LNCaP clone FGC (cell line): ENCODE measurements at regions not wholly inside any gene's neighbourhood (a gene's known extent, or its start where the extent isn't known, plus 50 kb on each side); places are given as distances from the start of the nearest gene placed in this dataset.
"Not testable (repeated sequence)": the region's sequence is repeated elsewhere in the genome, so short reads cannot be mapped to it uniquely, and the experiment has no call there.

ENCODE experiments used
- DNase-seq: peaks from one replicate; pipeline ENCODE4 v3.0.0-alpha.2; 2011; ENCODE audit warnings: low read depth
- H3K4me3 ChIP-seq: 2 replicates; pipeline ENCODE4 v1.5.1; 2011; ENCODE audit warnings: mild to moderate bottlenecking, low read depth, low read length, control low read depth
- CTCF ChIP-seq: IDR thresholded peaks from 2 replicates; pipeline ENCODE4 v1.5.1; 2012; ENCODE audit warnings: mild to moderate bottlenecking; ENCODE audit not compliant: control insufficient read depth, insufficient read depth; ENCODE audit errors: extremely low read depth

GRCh38 chr6:48606618-48607017, 495.6 kb upstream of the PTCHD4 start:
- no peak for TF ChIP-seq CTCF
- no peak for DNase-seq

DNA sequence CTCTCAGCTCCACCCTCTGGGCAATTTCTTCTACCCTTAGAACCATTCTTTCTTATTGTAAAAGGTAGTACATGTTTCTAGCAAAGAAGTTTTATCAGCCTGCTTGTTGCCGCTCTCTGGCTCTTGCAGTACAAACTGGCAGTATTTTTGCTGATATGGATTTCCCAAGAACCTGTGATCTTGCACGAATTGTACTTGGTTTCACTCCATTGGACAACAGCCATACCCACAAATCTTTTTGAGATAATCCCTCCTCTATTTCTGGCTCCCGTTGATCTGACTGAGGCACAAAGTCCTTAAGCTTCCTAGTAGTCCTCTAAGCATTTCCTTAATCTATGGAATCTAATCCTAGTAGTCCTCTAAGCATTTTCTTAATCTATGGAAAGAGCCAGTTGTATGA, 487.0 kb upstream of the PTCHD4 start:
- DNase-seq: no peak
- TF ChIP-seq CTCF: no peak
- no peak overlapping the region for H3K4me3 ChIP-seq

More at GRCh38 chr6:48606618-48607017, 495.6 kb upstream of the PTCHD4 start:
- no peak overlapping the region for H3K4me3 ChIP-seq

DNA sequence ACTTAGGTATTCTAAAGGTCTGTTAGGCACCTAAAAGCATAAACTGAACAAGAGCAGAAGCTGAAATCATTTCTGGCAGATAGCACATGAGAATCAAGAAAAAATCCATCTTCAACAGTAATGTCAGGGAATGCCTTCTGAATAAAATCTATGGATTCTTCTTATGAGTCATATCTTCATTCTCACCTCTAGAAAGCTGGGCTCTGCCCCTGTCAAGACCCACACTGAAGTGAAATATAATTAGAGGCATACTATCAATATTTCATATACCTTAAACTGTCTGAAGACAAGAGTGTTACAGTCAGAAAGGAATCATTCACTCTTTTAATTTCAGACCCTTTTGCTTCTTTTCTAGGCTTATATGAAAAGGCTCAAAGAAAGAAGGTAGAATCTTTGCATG, 485.8 kb upstream of the PTCHD4 start:
- no peak for DNase-seq
- H3K4me3 ChIP-seq: no peak overlapping the region
- no peak for TF ChIP-seq CTCF

DNA sequence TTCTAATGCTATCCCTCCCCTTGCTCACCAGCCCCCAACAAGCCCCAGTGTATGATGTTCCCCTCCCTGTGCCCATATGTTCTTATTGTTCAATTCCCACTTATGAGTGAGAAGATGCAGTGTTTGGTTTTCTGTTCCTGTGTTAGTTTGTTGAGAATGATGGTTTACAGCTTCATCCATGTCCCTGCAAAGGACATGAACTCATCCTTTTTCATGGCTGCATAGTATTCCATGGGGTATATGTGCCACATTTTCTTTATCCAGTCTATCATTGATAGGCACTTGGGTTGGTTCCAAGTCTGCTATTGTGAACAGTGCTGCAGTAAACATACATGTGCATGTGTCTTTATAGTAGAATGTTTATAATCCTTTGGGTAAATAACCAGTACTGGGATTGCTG, 480.2 kb upstream of the PTCHD4 start:
- not testable (repeated sequence) for H3K4me3 ChIP-seq, DNase-seq

- H3K4me3 ChIP-seq: no peak overlapping the region
- no peak for TF ChIP-seq CTCF
- DNase-seq: no peak
Observed at GRCh38 chr6:48584846-48585245, 473.8 kb upstream of the PTCHD4 start.

DNA sequence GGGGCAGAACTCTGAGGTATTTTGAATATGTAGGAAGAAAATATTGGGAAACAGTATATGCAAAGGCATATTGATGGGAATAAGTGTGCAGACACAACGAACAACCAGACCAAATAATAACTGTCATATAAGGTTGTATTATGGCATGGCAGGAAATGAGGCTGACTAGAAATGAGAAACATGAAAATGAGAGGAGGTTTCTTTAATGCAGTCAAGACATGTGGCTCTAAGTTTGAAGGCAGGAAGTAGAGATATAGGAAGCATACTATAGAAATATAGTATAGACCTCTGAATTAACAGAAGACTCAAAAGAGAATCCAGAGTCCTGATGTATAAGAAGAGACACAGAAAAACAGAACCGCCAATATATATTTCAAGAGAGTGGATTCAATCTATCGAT, 459.7 kb upstream of the PTCHD4 start:
- TF ChIP-seq CTCF: no peak
- DNase-seq: no peak
- no peak overlapping the region for H3K4me3 ChIP-seq

DNA sequence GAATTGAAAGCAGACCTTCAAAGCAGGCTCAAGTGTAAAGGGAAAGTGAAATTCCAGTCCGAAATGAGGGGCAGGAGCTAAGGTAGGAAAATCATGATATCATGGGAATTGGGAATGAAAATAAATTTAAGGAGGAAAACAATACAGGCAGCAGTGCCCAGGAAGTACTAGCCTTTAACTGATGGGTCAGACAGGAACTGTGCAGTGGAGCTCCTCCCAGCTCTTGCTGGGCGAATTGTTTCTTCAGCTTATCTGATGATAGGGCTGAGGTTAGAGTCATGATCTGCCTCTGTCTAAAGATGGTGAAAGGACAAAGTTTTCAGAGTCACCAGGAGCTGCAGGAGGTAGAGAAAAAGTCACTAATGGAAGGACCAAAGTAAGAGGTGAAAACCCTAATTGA, 457.9 kb upstream of the PTCHD4 start:
- no peak for DNase-seq
- TF ChIP-seq CTCF: no peak
- H3K4me3 ChIP-seq: no peak overlapping the region

DNA sequence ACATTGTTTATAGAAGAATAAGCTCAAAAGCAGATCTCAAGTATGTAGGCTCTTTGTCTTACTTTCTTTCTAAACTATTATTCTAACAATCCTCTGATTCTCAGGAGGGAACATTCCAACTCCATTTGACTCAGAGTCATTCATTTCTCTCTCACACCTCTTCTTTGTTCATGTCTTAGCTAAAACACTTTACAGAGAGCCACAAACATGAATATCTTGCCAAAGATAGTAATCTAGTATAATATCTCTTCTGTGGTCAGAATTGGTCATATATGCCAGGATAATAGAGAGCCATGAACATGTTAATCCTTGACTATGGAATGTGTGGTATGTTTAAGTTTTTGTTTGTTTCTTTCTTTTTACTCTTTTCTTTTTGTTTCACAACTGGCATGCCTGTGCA, 456.0 kb upstream of the PTCHD4 start:
- no peak for DNase-seq
- no peak for TF ChIP-seq CTCF
- H3K4me3 ChIP-seq: no peak overlapping the region
